Liver (tissue), 8 donors: ENCODE measurements at regions not wholly inside any gene's neighbourhood (a gene's known extent, or its start where the extent isn't known, plus 50 kb on each side); places are given as distances from the start of the nearest gene placed in this dataset.

Source experiments
- DNase-seq: peaks from one replicate; pipeline ENCODE4 v3.0.0-alpha.2; 2017; ENCODE audit warnings: low spot score
- H3K27ac ChIP-seq, 2 donors: one replicate each; pipeline ENCODE4 v1.7.0; 2013; ENCODE audit warnings: inconsistent platforms in 2 of 2, low read length in 2 of 2, control low read depth in 1 of 2, low read depth in 1 of 2, mild to moderate bottlenecking in 1 of 2
- H3K27me3 ChIP-seq, 4 donors: one replicate each; pipeline versions ENCODE4 v1.6.1 to v1.7.0; 2013; ENCODE audit warnings: low read length in 3 of 4, inconsistent platforms in 1 of 4, mild to moderate bottlenecking in 1 of 4, moderate library complexity in 1 of 4; ENCODE audit not compliant: control insufficient read depth in 4 of 4, insufficient read depth in 4 of 4
- H3K36me3 ChIP-seq, 4 donors: one replicate each; pipeline versions ENCODE4 v1.6.1 to v1.7.0; 2013; ENCODE audit warnings: low read length in 3 of 4, mild to moderate bottlenecking in 3 of 4, low read depth in 1 of 4, moderate library complexity in 1 of 4; ENCODE audit not compliant: control insufficient read depth in 4 of 4, insufficient read depth in 3 of 4
- H3K4me1 ChIP-seq, 4 donors: one replicate each; pipeline versions ENCODE4 v1.6.1 to v1.7.0; 2013; ENCODE audit warnings: low read length in 3 of 4, mild to moderate bottlenecking in 3 of 4, moderate library complexity in 1 of 4; ENCODE audit not compliant: control insufficient read depth in 4 of 4, insufficient read depth in 4 of 4
- H3K4me3 ChIP-seq, 3 donors: one replicate each; pipeline versions ENCODE4 v1.6.1 to v1.7.0; 2013; ENCODE audit warnings: low read length in 3 of 3, control low read depth in 1 of 3, low read depth in 1 of 3, mild to moderate bottlenecking in 1 of 3
- H3K9ac ChIP-seq, 2 donors: one replicate each; pipeline ENCODE4 v1.7.0; 2013; ENCODE audit warnings: low read length in 2 of 2, mild to moderate bottlenecking in 2 of 2, moderate library complexity in 2 of 2, control low read depth in 1 of 2, low read depth in 1 of 2
- H3K9me3 ChIP-seq, 4 donors: one replicate each; pipeline versions ENCODE4 v1.6.1 to v1.7.0; 2013; ENCODE audit warnings: low read length in 3 of 4; ENCODE audit not compliant: control insufficient read depth in 4 of 4
- ATF3 ChIP-seq: IDR thresholded peaks from 2 replicates; pipeline ENCODE4 v1.6.1; 2016; ENCODE audit warnings: antibody characterized with exemption
- CTCF ChIP-seq: fragments of 150-350 bp; IDR thresholded peaks from 2 replicates; pipeline ENCODE4 v1.5.1; 2017; ENCODE audit warnings: improper control_type of control experiment, low read depth, low read length; ENCODE audit not compliant: missing input control
- FOXA1 ChIP-seq: IDR thresholded peaks from 2 replicates; pipeline ENCODE4 v1.6.1; 2016; ENCODE audit warnings: antibody characterized with exemption
- FOXA2 ChIP-seq: IDR thresholded peaks from 2 replicates; pipeline ENCODE4 v1.6.1; 2016; ENCODE audit warnings: antibody characterized with exemption
- GABPA ChIP-seq, 2 donors: IDR thresholded peaks in 1 of 2; conservative IDR thresholded peaks in 1 of 2; 2 replicates each; pipeline ENCODE4 v1.6.1; 2016; ENCODE audit warnings: antibody characterized with exemption in 2 of 2, mild to moderate bottlenecking in 1 of 2, moderate library complexity in 1 of 2
- HNF4A ChIP-seq, 2 donors: conservative IDR thresholded peaks; 2 replicates each; pipeline ENCODE4 v1.6.1; 2016; ENCODE audit warnings: antibody characterized with exemption in 2 of 2, mild to moderate bottlenecking in 2 of 2
- HNF4G ChIP-seq: IDR thresholded peaks from 2 replicates; pipeline ENCODE4 v1.6.1; 2016; ENCODE audit warnings: antibody characterized with exemption
- JUND ChIP-seq, 2 donors: IDR thresholded peaks; 2 replicates each; pipeline ENCODE4 v1.6.1; 2016; ENCODE audit warnings: antibody characterized with exemption in 2 of 2
- MAX ChIP-seq: IDR thresholded peaks from 2 replicates; pipeline ENCODE4 v1.6.1; 2016; ENCODE audit warnings: antibody characterized with exemption
- NR2F2 ChIP-seq: IDR thresholded peaks from 2 replicates; pipeline ENCODE4 v1.6.1; 2016; ENCODE audit warnings: antibody characterized with exemption
- RAD21 ChIP-seq, 2 donors: IDR thresholded peaks; 2 replicates each; pipeline ENCODE4 v1.6.1; 2016; ENCODE audit warnings: antibody characterized with exemption in 2 of 2, mild to moderate bottlenecking in 2 of 2
- REST ChIP-seq: IDR thresholded peaks from 2 replicates; pipeline ENCODE4 v1.6.1; 2016; ENCODE audit warnings: antibody characterized with exemption, mild to moderate bottlenecking
- RXRA ChIP-seq, 2 donors: IDR thresholded peaks; 2 replicates each; pipeline ENCODE4 v1.6.1; 2017 to 2018; ENCODE audit warnings: antibody characterized with exemption in 2 of 2, mild to moderate bottlenecking in 1 of 2
- SP1 ChIP-seq: IDR thresholded peaks from 2 replicates; pipeline ENCODE4 v1.6.1; 2018; ENCODE audit warnings: antibody characterized with exemption, mild to moderate bottlenecking
- YY1 ChIP-seq: IDR thresholded peaks from 2 replicates; pipeline ENCODE4 v1.6.1; 2016; ENCODE audit warnings: antibody characterized with exemption, mild to moderate bottlenecking
- ZBTB33 ChIP-seq: IDR thresholded peaks from 2 replicates; pipeline ENCODE4 v1.6.1; 2016; ENCODE audit warnings: antibody characterized with exemption
- WGBS: extraction: QIAGEN DNeasy Blood & Tissue Kit; methylation state at CpG from one replicate; pipeline ENCODE4 v1.1.7; 2013; 5-methylcytosine and 5-hydroxymethylcytosine counted together
- donor health status: healthy.
- donor health status: healthy.
- donor health status: healthy.
- donor health status: healthy.
- donor health status: healthy.

- no peak for TF ChIP-seq CTCF
- TF ChIP-seq HNF4G = no peak
- peak; percentile 45 to 75 for TF ChIP-seq RXRA (IDR thresholded peaks at IDR 0.05)
- peak; percentile 65 for TF ChIP-seq MAX
- TF ChIP-seq FOXA2 = peak; percentile 20
- TF ChIP-seq GABPA (IDR thresholded peaks at IDR 0.05 in 1 of 2, conservative IDR thresholded peaks at IDR 0.05 in 1 of 2) = no peak
- no peak for TF ChIP-seq ATF3
- TF ChIP-seq YY1 = peak; percentile 42
These were observed 378.7 kb upstream of the TGFBR2 start (continued) for GRCh38 chr3:30227571-30228301.

- no peaks in the 10 kb centered on the region for H3K9me3 ChIP-seq
- H3K27me3 ChIP-seq = no peaks in the 10 kb centered on the region
- H3K27ac ChIP-seq = peak overlapping the region in 1 of 2 donors; percentile 5
- DNase-seq = no peak
- 92% methylated on average over 2 of the region's 2 CpGs for WGBS
- peak in 1 of 2 donors; percentile 17 for TF ChIP-seq HNF4A (conservative IDR thresholded peaks at IDR 0.05)
- TF ChIP-seq RXRA (IDR thresholded peaks at IDR 0.05) = no peak
- H3K4me1 ChIP-seq = peaks cover 7 to 31% (median 20%) of the 10 kb centered on the region in 4 donors
- H3K36me3 ChIP-seq = no peaks in the 10 kb centered on the region
- no peak overlapping the region for H3K9ac ChIP-seq
- H3K4me3 ChIP-seq = no peak overlapping the region
These were observed 378.1 kb upstream of the TGFBR2 start for GRCh38 chr3:30228302-30228631.

GRCh38 chr3:30231277-30232141 is 374.9 kb upstream of the TGFBR2 start:
- WGBS = 82% methylated on average over 3 of the region's 3 CpGs
- peaks cover 10 to 36% (median 26%) of the 10 kb centered on the region in 4 donors for H3K4me1 ChIP-seq
- DNase-seq = no peak

More at GRCh38 chr3:30231277-30232141, 374.9 kb upstream of the TGFBR2 start:
- Histone ChIP-seq H3K9me3 (no peaks in the 10 kb centered on the region), H3K27ac (peak overlapping the region; percentile 63 to 76), H3K4me3 (no peak overlapping the region), H3K9ac (peak overlapping the region in 1 of 2 donors; percentile 21), H3K36me3 (no peaks in the 10 kb centered on the region), H3K27me3 (no peaks in the 10 kb centered on the region)
- TF ChIP-seq SP1 (peak; percentile 69), HNF4G (no peak), RXRA (IDR thresholded peaks at IDR 0.05) (peak in 1 of 2 donors; percentile 42), FOXA2 (no peak), FOXA1 (no peak), RAD21 (IDR thresholded peaks at IDR 0.05) (peak; percentile 22 to 50), ATF3 (no peak), GABPA (IDR thresholded peaks at IDR 0.05 in 1 of 2, conservative IDR thresholded peaks at IDR 0.05 in 1 of 2) (no peak), REST (no peak), NR2F2 (no peak), JUND (IDR thresholded peaks at IDR 0.05) (peak in 1 of 2 donors; percentile 27), HNF4A (conservative IDR thresholded peaks at IDR 0.05) (peak; percentile 28 to 30), ZBTB33 (no peak), MAX (peak; percentile 54)
